ENCODE measurements at regions not wholly inside any gene's neighbourhood (a gene's known extent, or its start where the extent isn't known, plus 50 kb on each side); places are given as distances from the start of the nearest gene placed in this dataset.

- no peak for DNase-seq (ENCODE audit: low spot score)
Observed at GRCh38 chr6:159099961-159100360, 55.2 kb upstream of the TAGAP start.

DNA sequence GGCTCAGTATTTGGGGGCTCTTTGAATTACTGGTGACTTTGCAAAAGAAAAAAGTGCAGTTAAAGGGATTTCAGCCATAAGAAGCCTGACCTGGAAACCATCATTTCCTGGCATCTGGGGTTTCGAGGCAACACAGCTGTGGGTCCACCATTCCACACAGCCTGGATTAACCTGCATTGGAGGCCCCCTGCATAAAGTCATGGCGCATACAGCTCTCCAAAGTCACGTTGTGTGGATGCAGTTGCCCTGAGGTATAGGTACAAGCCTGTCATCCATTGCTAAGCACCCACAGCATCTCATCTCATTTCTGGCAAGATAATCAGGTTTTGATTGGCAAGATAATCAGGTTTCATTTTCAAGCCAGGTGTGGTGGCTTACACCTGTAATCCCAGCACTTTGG, 54.5 kb upstream of the TAGAP start:
- DNase-seq (ENCODE audit: low spot score), result no peak

DNA sequence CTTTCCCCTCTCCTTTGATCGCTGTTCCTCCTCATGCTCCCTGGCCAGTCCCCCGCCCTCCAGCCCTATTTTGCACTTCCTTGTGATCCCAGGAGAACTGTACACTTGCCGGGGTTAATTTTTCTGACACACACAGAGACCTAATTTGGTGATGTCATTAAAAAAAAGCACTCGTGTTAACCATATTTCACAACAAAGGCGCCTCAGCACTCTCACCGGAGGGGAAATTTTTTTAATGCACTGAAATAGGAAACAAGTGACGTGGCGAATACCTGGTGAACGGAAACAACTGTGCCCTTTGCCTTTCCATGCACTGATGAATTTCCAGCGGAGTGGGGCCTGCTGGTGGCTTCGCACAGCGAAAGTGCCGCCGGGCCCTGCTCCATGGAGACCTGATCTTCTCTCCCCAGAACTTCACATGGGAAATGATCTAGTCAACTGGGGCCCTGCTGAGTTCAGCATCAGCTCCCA, 53.9 kb upstream of the TAGAP start:
- no peak for DNase-seq (ENCODE audit: low spot score)

DNA sequence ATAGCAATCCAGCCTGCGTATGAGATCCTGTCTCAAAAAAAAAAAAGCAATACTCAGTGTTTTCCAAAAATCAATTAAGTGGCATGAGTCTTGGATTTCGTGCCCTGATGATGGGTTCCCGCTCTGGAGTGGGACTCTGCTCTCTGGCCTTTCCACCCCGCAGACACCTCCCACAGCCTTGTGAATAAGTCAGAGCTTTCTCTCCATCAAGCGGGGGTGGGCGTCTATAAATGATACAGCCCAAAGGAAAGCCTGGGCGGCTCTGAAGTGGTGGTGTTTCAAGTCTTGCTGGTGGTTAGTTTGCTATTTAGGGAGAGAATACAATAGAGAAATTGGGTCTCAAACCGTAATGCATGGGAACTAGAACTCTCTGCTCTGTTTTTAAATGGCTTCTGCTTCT, 52.5 kb upstream of the TAGAP start:
- DNase-seq (ENCODE audit: low spot score), result no peak

DNA sequence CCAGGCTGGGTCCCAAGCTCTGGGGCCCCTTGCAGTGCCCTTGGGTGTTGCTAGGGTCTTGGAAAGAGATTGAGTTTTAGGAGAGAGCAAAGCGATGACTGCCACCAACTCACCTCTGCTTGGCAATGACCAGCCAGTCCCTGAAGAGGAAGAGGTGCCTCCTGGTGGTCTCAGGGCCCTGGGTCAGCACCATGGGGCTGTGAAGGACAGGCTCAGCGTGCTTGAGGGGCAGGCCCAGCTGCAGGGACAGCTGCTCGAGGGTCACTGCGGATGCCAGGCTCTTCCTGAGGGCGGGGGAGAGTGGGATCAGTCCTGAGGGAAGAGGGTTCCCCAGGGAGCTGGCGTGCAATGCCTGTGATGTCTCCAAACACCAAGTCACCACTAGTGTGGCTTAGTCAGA, 50.8 kb upstream of the TAGAP start:
- no peak for DNase-seq (ENCODE audit: low spot score)

DNA sequence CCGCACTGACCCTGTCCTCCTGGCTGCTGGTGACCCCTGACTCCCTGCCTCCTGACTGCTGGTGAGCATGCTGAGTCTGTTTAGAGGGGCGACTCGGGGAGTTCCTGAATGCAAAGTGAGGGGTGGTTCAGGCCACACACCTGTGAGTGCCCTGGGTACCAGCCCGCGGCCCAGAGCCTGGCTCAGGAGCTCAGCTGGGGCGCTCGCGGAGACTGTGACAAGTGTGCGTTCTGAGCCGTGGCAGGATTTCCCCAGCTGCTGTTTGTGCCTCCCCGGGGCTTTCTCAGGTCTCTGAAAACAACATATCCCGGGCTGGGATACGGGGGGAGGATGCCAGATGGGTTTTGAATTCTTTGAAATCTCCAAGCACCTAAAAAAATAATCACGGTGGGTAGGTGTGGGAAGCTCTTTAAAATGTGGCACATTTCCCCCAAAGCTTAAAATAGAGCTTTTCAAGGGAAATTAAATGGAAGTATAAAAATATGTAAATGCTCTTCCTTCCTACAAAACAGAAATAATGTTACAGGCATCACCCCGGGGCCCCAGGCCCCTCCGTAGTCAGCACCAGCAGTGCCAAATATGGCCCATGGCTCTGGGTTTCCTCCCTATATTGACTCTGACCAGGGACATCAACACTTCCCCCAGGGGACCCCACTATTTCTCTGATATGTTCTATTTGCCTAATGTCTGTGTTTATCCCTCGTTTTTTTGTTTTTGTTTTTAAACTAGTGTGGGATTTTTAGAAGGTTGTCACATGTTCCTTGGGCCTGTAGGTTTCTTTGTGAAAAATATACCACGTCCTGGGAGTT, 49.9 kb upstream of the TAGAP start:
- no peak for DNase-seq (ENCODE audit: low spot score)
